ENCODE measurements at regions not wholly inside any gene's neighbourhood (a gene's known extent, or its start where the extent isn't known, plus 50 kb on each side); places are given as distances from the start of the nearest gene placed in this dataset.
A peak's percentile ranks its signal among the peaks of the same experiment; 100 is the strongest.
"Not testable (repeated sequence)": the region's sequence is repeated elsewhere in the genome, so short reads cannot be mapped to it uniquely, and the experiment has no call there.

DNA sequence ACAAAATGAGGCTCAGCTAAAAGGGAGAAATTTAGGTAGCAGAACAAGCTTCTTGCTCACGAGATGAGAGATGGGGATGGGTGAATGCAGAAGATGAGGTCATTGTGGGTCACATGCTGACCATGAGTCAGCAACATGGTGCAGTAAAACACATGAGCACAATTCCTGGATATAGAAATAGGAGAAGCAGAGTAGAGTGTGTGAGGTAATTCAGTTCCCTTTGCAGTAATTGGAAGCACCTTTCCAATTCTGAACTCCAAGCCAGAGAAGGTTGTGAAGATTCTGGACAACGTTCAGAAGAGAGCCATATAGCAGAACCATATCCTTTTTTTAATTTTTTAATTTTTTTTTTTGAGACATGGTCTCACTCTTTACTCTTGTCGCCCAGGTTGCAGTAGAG is 62.0 kb upstream of the LMNTD1 start:
- TF ChIP-seq, protein P1, sequence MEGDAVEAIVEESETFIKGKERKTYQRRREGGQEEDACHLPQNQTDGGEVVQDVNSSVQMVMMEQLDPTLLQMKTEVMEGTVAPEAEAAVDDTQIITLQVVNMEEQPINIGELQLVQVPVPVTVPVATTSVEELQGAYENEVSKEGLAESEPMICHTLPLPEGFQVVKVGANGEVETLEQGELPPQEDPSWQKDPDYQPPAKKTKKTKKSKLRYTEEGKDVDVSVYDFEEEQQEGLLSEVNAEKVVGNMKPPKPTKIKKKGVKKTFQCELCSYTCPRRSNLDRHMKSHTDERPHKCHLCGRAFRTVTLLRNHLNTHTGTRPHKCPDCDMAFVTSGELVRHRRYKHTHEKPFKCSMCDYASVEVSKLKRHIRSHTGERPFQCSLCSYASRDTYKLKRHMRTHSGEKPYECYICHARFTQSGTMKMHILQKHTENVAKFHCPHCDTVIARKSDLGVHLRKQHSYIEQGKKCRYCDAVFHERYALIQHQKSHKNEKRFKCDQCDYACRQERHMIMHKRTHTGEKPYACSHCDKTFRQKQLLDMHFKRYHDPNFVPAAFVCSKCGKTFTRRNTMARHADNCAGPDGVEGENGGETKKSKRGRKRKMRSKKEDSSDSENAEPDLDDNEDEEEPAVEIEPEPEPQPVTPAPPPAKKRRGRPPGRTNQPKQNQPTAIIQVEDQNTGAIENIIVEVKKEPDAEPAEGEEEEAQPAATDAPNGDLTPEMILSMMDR (IDR thresholded peaks at IDR 0.05; ENCODE audit: low read depth, low read length): no peak
- peak; percentile 88 for DNase-seq (ENCODE audit: low read depth, low spot score)
- in situ Hi-C loops (cut with HindIII; ENCODE audit: low sequenced_read_pairs): no loop called here
- H3K4me3 ChIP-seq (ENCODE audit: low read depth, low read length): no peak overlapping the region

DNA sequence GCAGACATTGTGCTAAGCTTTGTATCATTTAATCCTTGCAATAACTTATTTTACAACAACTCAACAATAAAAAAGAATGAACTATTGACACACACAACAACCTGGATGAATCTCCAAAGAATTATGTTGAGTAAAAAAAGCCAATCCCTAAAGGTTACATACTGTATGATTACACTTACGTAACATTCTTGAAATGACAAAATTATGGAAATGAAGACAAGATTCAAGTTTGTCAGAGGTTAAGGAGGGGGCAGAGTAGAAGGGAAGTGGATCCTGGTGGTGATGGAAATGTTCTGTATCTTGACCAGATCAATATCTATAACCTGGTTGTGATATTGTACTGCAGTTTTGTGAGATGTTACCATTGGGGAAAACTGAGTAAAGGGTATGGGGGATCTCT is 63.2 kb upstream of the LMNTD1 start:
- DNase-seq (ENCODE audit: low read depth, low spot score): no peak
- TF ChIP-seq, protein P1 (IDR thresholded peaks at IDR 0.05; ENCODE audit: low read depth, low read length): no peak
- H3K4me3 ChIP-seq (ENCODE audit: low read depth, low read length): no peak overlapping the region
- in situ Hi-C loops (cut with HindIII; ENCODE audit: low sequenced_read_pairs): no loop called here

DNA sequence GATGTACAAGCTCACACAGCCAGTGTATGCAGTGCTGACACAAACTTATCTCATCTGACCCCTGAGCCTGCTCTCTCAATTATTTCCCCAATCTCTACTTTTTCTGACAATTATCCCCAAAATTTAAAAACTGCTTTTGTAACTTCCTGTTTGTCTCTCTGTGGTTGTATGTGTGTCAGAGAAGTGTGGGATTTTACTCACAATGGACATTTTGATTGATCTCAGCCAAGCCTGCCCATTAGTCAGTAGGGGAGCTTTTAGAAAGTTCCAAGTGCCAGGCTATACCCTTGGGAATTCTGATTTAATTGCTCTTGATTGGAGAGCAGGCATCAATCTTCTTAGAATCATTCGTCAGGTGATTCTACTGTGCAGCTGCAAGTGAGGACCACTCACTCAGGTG is 64.9 kb upstream of the LMNTD1 start:
- TF ChIP-seq, protein P1 (IDR thresholded peaks at IDR 0.05; ENCODE audit: low read depth, low read length): no peak

DNA sequence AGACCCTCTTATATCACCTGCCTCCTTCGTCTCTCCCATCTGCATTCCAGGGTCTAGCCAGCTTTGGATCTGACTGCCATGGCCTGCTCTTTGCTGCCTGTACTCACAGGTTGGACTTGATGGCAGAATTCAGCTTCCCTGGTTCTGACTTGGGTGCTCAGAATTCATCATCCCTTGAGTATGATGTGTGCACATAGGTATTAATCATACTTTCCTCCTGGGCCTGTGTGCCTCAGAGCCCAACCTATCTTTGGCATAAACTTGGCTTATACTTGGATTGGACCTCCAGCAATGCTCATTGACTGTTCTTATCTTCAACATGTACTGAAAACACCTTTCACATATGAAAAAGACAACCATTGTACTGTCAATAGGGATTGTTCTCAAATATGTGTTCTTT is 70.7 kb upstream of the LMNTD1 start:
- no peak overlapping the region for H3K4me3 ChIP-seq (ENCODE audit: low read depth, low read length)
- DNase-seq (ENCODE audit: low read depth, low spot score): no peak
- in situ Hi-C loops (cut with HindIII; ENCODE audit: low sequenced_read_pairs): no loop called here
- TF ChIP-seq, protein P1 (IDR thresholded peaks at IDR 0.05; ENCODE audit: low read depth, low read length): no peak

More for the DNA sequence above, 64.9 kb upstream of the LMNTD1 start:
- no peak overlapping the region for H3K4me3 ChIP-seq (ENCODE audit: low read depth, low read length)
- in situ Hi-C loops (cut with HindIII; ENCODE audit: low sequenced_read_pairs): no loop called here
- DNase-seq (ENCODE audit: low read depth, low spot score): no peak

DNA sequence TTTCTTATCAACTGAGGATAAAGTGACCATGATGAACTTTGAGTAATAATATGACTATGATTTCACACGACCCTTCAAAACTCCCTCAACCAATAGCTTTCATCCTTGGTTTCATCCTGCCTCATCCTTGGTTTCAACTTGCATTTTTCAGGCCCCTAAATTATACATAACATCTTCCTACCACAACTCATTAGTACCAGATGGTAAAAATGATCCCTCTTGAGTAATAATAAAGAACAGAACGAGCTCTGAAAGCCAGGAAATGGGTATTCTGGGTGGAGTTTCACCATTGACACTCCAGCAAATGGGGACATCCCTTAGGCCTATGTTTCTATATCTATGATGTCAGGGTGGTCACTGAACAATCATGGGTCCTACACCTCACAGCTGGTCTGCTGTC is 72.1 kb upstream of the LMNTD1 start:
- TF ChIP-seq, protein P1 (IDR thresholded peaks at IDR 0.05; ENCODE audit: low read depth, low read length): no peak
- H3K4me3 ChIP-seq (ENCODE audit: low read depth, low read length): no peak overlapping the region
- in situ Hi-C loops (cut with HindIII; ENCODE audit: low sequenced_read_pairs): no loop called here
- DNase-seq (ENCODE audit: low read depth, low spot score): no peak

DNA sequence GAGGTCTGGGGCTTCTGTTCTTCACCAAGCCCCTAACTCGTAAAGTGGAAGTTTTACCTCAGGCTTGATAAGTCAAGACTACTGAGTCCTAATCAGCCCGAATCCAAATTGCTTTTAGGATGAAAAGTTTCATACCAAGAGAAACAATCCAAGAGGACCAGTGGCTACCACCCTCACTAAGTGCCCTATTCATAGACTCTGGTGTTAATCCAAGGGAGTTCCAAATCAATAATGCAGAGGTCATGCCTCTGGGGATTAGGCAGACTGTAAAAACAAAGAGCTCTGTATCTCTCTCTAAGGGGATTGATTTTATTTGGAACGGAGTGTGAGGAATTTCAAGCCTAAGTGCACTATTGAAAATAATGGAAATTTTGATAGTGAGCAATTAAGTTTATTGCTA is 76.3 kb upstream of the LMNTD1 start:
- no peak for DNase-seq (ENCODE audit: low read depth, low spot score)
- in situ Hi-C loops (cut with HindIII; ENCODE audit: low sequenced_read_pairs): no loop called here
- TF ChIP-seq, protein P1 (IDR thresholded peaks at IDR 0.05; ENCODE audit: low read depth, low read length): no peak
- H3K4me3 ChIP-seq (ENCODE audit: low read depth, low read length): no peak overlapping the region

DNA sequence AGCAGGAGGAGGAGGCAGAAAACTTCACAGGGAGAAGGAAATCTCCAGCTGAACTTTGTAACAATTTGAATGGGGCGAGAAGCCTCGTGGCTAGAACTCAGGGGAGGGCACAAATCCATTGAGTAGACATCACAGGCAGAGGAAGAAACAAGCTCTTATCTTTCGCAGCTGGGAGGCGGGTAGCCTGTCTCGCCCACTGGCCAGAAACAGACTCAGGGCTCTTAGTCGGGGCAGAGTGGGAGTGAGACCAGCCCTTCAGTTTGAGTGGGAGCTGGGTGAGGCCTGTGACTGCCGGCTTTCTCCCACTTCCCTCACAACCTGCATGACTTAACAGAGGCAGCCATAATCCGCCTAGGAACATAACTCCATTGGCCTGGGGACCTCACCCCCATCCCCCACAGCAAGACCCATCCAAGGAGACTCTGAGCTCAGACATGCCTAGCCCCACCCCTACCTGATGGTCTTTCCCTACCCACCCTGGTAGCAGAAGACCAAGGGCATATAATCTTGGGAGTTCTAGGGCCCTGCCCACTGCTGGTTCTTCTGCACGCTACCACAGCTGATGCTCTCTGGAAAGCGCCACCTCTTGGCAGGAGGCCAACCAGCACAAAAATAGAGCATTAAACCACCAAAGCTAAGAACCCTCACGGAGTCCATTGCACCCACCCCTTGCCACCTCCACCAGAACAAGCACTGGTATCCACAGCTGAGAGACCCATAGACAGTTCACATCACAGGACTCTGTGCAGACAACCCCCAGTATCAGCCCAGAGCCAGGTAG is 77.8 kb upstream of the LMNTD1 start:
- in situ Hi-C loops (cut with HindIII; ENCODE audit: low sequenced_read_pairs); DNase-seq (ENCODE audit: low read depth, low spot score): not testable (repeated sequence)

DNA sequence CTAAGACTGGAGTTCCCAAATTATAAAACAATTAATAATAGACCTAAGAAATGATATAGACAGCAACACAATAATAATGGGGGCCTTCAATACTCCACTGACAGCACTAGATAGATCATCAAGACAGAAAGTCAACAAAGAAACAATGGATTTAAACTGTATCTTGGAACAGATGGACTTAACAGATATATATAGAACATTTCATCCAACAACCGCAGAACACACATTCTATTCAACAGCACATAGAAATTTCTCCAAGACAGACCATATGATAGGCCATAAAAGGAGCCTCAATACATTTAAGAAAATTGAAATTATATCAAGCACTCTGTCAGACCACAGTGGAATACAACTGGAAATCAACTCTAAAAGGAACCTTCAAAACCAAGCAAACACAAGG is 80.1 kb upstream of the LMNTD1 start:
- DNase-seq (ENCODE audit: low read depth, low spot score); H3K4me3 ChIP-seq (ENCODE audit: low read depth, low read length); in situ Hi-C loops (cut with HindIII; ENCODE audit: low sequenced_read_pairs): not testable (repeated sequence)

More for the DNA sequence above, 77.8 kb upstream of the LMNTD1 start:
- H3K4me3 ChIP-seq (ENCODE audit: low read depth, low read length): not testable (repeated sequence)
